NT2/D1 (cell line): ENCODE measurements at regions not wholly inside any gene's neighbourhood (a gene's known extent, or its start where the extent isn't known, plus 50 kb on each side); places are given as distances from the start of the nearest gene placed in this dataset.

Experiments
- YY1 ChIP-seq: IDR thresholded peaks from 2 replicates; pipeline ENCODE4 v1.6.1; 2011; ENCODE audit not compliant: insufficient read length, insufficient read depth
- ZNF274 ChIP-seq: IDR thresholded peaks from 2 replicates; pipeline ENCODE4 v1.6.1; 2011; ENCODE audit warnings: mild to moderate bottlenecking, low read depth, low read length

GRCh38 chr1:98467586-98467985, 193.9 kb upstream of the SNX7 start:
- TF ChIP-seq YY1 (no peak), ZNF274 (no peak)
